ENCODE measurements at regions not wholly inside any gene's neighbourhood (a gene's known extent, or its start where the extent isn't known, plus 50 kb on each side); places are given as distances from the start of the nearest gene placed in this dataset.

- Mint-ChIP-seq H3K27me3 (ENCODE audit: unreplicated experiment) (peaks cover 28% of the 10 kb centered on the region), H3K9me3 (ENCODE audit: unreplicated experiment) (no peaks in the 10 kb centered on the region), H3K4me1 (ENCODE audit: unreplicated experiment) (no peaks in the 10 kb centered on the region), H3K4me3 (ENCODE audit: unreplicated experiment) (no peak overlapping the region), H3K36me3 (ENCODE audit: unreplicated experiment) (no peaks in the 10 kb centered on the region), H3K27ac (ENCODE audit: unreplicated experiment) (no peak overlapping the region)
- no peak for DNase-seq (ENCODE audit: extremely low spot score, unreplicated experiment)
- no peak for TF ChIP-seq CTCF (IDR thresholded peaks at IDR 0.05)
Observed at GRCh38 chr9:36770025-36770424, 197.3 kb downstream of the MELK start.

- no peaks in the 10 kb centered on the region for H3K36me3 Mint-ChIP-seq (ENCODE audit: unreplicated experiment)
- no peak for DNase-seq (ENCODE audit: extremely low spot score, unreplicated experiment)
- no peaks in the 10 kb centered on the region for H3K4me1 Mint-ChIP-seq (ENCODE audit: unreplicated experiment)
- no peaks in the 10 kb centered on the region for H3K9me3 Mint-ChIP-seq (ENCODE audit: unreplicated experiment)
- TF ChIP-seq CTCF (IDR thresholded peaks at IDR 0.05): no peak
- H3K27me3 Mint-ChIP-seq (ENCODE audit: unreplicated experiment): peaks cover 27% of the 10 kb centered on the region
- no peak overlapping the region for H3K27ac Mint-ChIP-seq (ENCODE audit: unreplicated experiment)
- H3K4me3 Mint-ChIP-seq (ENCODE audit: unreplicated experiment): no peak overlapping the region
Observed at GRCh38 chr9:36772449-36773403, 200.0 kb downstream of the MELK start.

GRCh38 chr9:36778682-36779081, 206.0 kb downstream of the MELK start:
- TF ChIP-seq CTCF (IDR thresholded peaks at IDR 0.05): no peak
- Mint-ChIP-seq H3K4me1 (ENCODE audit: unreplicated experiment) (no peaks in the 10 kb centered on the region), H3K4me3 (ENCODE audit: unreplicated experiment) (no peak overlapping the region), H3K9me3 (ENCODE audit: unreplicated experiment) (no peaks in the 10 kb centered on the region), H3K27ac (ENCODE audit: unreplicated experiment) (no peak overlapping the region), H3K27me3 (ENCODE audit: unreplicated experiment) (peaks cover 51% of the 10 kb centered on the region), H3K36me3 (ENCODE audit: unreplicated experiment) (no peaks in the 10 kb centered on the region)
- DNase-seq (ENCODE audit: extremely low spot score, unreplicated experiment): no peak

GRCh38 chr9:36779582-36779981, 206.9 kb downstream of the MELK start:
- DNase-seq (ENCODE audit: extremely low spot score, unreplicated experiment): no peak
- Mint-ChIP-seq H3K27ac (ENCODE audit: unreplicated experiment) (no peak overlapping the region), H3K36me3 (ENCODE audit: unreplicated experiment) (no peaks in the 10 kb centered on the region), H3K27me3 (ENCODE audit: unreplicated experiment) (peaks cover 56% of the 10 kb centered on the region), H3K4me3 (ENCODE audit: unreplicated experiment) (no peak overlapping the region), H3K9me3 (ENCODE audit: unreplicated experiment) (no peaks in the 10 kb centered on the region), H3K4me1 (ENCODE audit: unreplicated experiment) (no peaks in the 10 kb centered on the region)
- no peak for TF ChIP-seq CTCF (IDR thresholded peaks at IDR 0.05)

- DNase-seq (ENCODE audit: extremely low spot score, unreplicated experiment): no peak
- no peak overlapping the region for H3K27ac Mint-ChIP-seq (ENCODE audit: unreplicated experiment)
- H3K4me3 Mint-ChIP-seq (ENCODE audit: unreplicated experiment): no peak overlapping the region
- no peaks in the 10 kb centered on the region for H3K36me3 Mint-ChIP-seq (ENCODE audit: unreplicated experiment)
- no peaks in the 10 kb centered on the region for H3K9me3 Mint-ChIP-seq (ENCODE audit: unreplicated experiment)
- no peaks in the 10 kb centered on the region for H3K4me1 Mint-ChIP-seq (ENCODE audit: unreplicated experiment)
- no peak for TF ChIP-seq CTCF (IDR thresholded peaks at IDR 0.05)
- peaks cover 55% of the 10 kb centered on the region for H3K27me3 Mint-ChIP-seq (ENCODE audit: unreplicated experiment)
Observed at GRCh38 chr9:36780186-36780585, 207.5 kb downstream of the MELK start.

Measured in osteocyte (in vitro differentiated cells).